ENCODE measurements at regions not wholly inside any gene's neighbourhood (a gene's known extent, or its start where the extent isn't known, plus 50 kb on each side); places are given as distances from the start of the nearest gene placed in this dataset.

GRCh38 chr10:21214329-21214728, 311.2 kb downstream of the SKIDA1 start (continued):
- no peak for TF ChIP-seq CBX8 (IDR thresholded peaks at IDR 0.05; ENCODE audit: borderline replicate concordance, low read depth, low read length)
